GM23338 (cell line): ENCODE measurements at regions not wholly inside any gene's neighbourhood (a gene's known extent, or its start where the extent isn't known, plus 50 kb on each side); places are given as distances from the start of the nearest gene placed in this dataset.

Source experiments
- CREB1 ChIP-seq: fragments of 250-450 bp; sonication (Bioruptor Pico); IDR thresholded peaks from 2 replicates; pipeline ENCODE4 v1.5.0; 2020; ENCODE audit warnings: low read depth, mild to moderate bottlenecking, moderate library complexity
- EZH2 ChIP-seq: fragments of 200-600 bp; sonication (generic); IDR thresholded peaks from one replicate; pipeline ENCODE4 v1.8.0; 2017; ENCODE audit warnings: antibody characterized with exemption, mild to moderate bottlenecking, low read depth; ENCODE audit not compliant: unreplicated experiment
- EZH2phosphoT487 ChIP-seq: fragments of 200-600 bp; sonication (generic); IDR thresholded peaks from one replicate; pipeline ENCODE4 v1.8.1; 2018; ENCODE audit warnings: antibody characterized with exemption; ENCODE audit not compliant: unreplicated experiment
- JUNB ChIP-seq: IDR thresholded peaks from one replicate; pipeline ENCODE4 v1.6.1; 2016; ENCODE audit warnings: antibody characterized with exemption; ENCODE audit not compliant: unreplicated experiment
- NANOG ChIP-seq: IDR thresholded peaks from 2 replicates; pipeline ENCODE4 v1.6.1; 2016; ENCODE audit warnings: antibody characterized with exemption, borderline replicate concordance
- POLR2AphosphoS5 ChIP-seq: IDR thresholded peaks from 2 replicates; pipeline ENCODE4 v1.6.1; 2016; ENCODE audit warnings: antibody characterized with exemption, low read depth
- TF ChIP-seq, protein P1 (sequence below), 2 experiments: fragments of 200-600 bp in 1 of 2; sonication (generic) in 1 of 2; conservative IDR thresholded peaks; 2 replicates each; pipeline versions ENCODE4 v1.5.1 to v1.6.1; 2016 to 2017; ENCODE audit warnings: antibody characterized with exemption in 2 of 2, low read depth in 2 of 2, mild to moderate bottlenecking in 2 of 2, moderate library complexity in 1 of 2
- TF ChIP-seq, protein P2 (sequence below): IDR thresholded peaks from one replicate; pipeline ENCODE4 v1.6.1; 2018; ENCODE audit warnings: antibody characterized with exemption; ENCODE audit not compliant: unreplicated experiment
- TF ChIP-seq, protein P3 (sequence below): IDR thresholded peaks from 2 replicates; pipeline ENCODE4 v1.6.1; 2016; ENCODE audit warnings: antibody characterized with exemption

DNA sequence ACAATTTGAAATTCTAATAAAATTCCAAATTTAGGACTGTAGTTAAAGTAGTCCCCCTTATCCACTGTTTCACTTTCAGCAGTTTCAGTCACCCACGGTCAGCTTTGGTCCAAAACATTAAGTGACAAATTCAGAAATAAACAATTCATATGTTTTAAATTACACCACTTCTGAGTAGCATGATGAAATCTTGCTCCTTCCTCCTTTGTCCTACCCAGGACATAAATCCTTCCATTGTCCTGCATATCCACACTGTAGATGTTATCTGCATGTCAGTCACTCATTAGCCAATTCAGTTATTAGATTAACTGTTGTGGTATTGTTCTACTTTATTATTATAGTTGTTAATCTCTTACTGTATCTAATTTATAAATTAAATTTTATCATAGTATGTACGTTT is 376.5 kb downstream of the SH3GL2 start:
- TF ChIP-seq POLR2AphosphoS5 (no peak), EZH2 (no peak), CREB1 (CRISPR knock-in tag) (no peak), EZH2phosphoT487 (no peak), NANOG (no peak), JUNB (no peak)
- TF ChIP-seq, protein P1, sequence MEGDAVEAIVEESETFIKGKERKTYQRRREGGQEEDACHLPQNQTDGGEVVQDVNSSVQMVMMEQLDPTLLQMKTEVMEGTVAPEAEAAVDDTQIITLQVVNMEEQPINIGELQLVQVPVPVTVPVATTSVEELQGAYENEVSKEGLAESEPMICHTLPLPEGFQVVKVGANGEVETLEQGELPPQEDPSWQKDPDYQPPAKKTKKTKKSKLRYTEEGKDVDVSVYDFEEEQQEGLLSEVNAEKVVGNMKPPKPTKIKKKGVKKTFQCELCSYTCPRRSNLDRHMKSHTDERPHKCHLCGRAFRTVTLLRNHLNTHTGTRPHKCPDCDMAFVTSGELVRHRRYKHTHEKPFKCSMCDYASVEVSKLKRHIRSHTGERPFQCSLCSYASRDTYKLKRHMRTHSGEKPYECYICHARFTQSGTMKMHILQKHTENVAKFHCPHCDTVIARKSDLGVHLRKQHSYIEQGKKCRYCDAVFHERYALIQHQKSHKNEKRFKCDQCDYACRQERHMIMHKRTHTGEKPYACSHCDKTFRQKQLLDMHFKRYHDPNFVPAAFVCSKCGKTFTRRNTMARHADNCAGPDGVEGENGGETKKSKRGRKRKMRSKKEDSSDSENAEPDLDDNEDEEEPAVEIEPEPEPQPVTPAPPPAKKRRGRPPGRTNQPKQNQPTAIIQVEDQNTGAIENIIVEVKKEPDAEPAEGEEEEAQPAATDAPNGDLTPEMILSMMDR (conservative IDR thresholded peaks at IDR 0.05; ENCODE audit: low read depth in 2 of 2), result no peak
- TF ChIP-seq, protein P2, sequence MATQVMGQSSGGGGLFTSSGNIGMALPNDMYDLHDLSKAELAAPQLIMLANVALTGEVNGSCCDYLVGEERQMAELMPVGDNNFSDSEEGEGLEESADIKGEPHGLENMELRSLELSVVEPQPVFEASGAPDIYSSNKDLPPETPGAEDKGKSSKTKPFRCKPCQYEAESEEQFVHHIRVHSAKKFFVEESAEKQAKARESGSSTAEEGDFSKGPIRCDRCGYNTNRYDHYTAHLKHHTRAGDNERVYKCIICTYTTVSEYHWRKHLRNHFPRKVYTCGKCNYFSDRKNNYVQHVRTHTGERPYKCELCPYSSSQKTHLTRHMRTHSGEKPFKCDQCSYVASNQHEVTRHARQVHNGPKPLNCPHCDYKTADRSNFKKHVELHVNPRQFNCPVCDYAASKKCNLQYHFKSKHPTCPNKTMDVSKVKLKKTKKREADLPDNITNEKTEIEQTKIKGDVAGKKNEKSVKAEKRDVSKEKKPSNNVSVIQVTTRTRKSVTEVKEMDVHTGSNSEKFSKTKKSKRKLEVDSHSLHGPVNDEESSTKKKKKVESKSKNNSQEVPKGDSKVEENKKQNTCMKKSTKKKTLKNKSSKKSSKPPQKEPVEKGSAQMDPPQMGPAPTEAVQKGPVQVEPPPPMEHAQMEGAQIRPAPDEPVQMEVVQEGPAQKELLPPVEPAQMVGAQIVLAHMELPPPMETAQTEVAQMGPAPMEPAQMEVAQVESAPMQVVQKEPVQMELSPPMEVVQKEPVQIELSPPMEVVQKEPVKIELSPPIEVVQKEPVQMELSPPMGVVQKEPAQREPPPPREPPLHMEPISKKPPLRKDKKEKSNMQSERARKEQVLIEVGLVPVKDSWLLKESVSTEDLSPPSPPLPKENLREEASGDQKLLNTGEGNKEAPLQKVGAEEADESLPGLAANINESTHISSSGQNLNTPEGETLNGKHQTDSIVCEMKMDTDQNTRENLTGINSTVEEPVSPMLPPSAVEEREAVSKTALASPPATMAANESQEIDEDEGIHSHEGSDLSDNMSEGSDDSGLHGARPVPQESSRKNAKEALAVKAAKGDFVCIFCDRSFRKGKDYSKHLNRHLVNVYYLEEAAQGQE, result no peak
- TF ChIP-seq, protein P3, sequence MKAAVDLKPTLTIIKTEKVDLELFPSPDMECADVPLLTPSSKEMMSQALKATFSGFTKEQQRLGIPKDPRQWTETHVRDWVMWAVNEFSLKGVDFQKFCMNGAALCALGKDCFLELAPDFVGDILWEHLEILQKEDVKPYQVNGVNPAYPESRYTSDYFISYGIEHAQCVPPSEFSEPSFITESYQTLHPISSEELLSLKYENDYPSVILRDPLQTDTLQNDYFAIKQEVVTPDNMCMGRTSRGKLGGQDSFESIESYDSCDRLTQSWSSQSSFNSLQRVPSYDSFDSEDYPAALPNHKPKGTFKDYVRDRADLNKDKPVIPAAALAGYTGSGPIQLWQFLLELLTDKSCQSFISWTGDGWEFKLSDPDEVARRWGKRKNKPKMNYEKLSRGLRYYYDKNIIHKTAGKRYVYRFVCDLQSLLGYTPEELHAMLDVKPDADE, result no peak
